Activated naive CD4-positive, alpha-beta T cell treated with anti-CD3 and anti-CD28 coated beads, Interleukin-2, amount 50 U/mL, for 72 hours (primary cell): ENCODE measurements at regions not wholly inside any gene's neighbourhood (a gene's known extent, or its start where the extent isn't known, plus 50 kb on each side); places are given as distances from the start of the nearest gene placed in this dataset.

Experiments
- ATAC-seq, 2 donors: fragments of 150-1000 bp; cut with Tn5 transposase; 2 replicates each; pipeline ENCODE4 v1.10.0; 2021; ENCODE audit warnings: mild to moderate bottlenecking in 2 of 2, moderate library complexity in 2 of 2
- DNase-seq, 2 donors: peaks; one replicate each; pipeline ENCODE4 v3.0.0; 2021 to 2022; ENCODE audit warnings: low spot score in 2 of 2
- H3K27ac Mint-ChIP-seq, 2 donors: one replicate each; pipeline ENCODE4 v1.8.0; 2022; ENCODE audit warnings: mild to moderate bottlenecking in 2 of 2, mixed read lengths in 2 of 2
- H3K36me3 Mint-ChIP-seq, 2 donors: one replicate each; pipeline ENCODE4 v1.8.0; 2022; ENCODE audit warnings: mixed read lengths in 2 of 2
- H3K9me3 Mint-ChIP-seq, 2 donors: one replicate each; pipeline ENCODE4 v1.8.0; 2022; ENCODE audit warnings: mixed read lengths in 2 of 2

- Mint-ChIP-seq H3K36me3 (no peaks in the 10 kb centered on the region), H3K27ac (no peak overlapping the region), H3K9me3 (peaks cover 0 to 7% of the 10 kb centered on the region in 2 donors)
- DNase-seq (no peak), ATAC-seq (no peak)
Observed at GRCh38 chr4:24688453-24688852, 104.1 kb upstream of the DHX15 start.

GRCh38 chr4:24689212-24689611 lies 104.9 kb upstream of the DHX15 start:
- peaks cover 0 to 5% of the 10 kb centered on the region in 2 donors for H3K9me3 Mint-ChIP-seq
- DNase-seq = no peak
- H3K27ac Mint-ChIP-seq = peak overlapping the region in 1 of 2 donors; percentile 40
- ATAC-seq = no peak
- no peaks in the 10 kb centered on the region for H3K36me3 Mint-ChIP-seq

- H3K27ac Mint-ChIP-seq = no peak overlapping the region
- no peaks in the 10 kb centered on the region for H3K36me3 Mint-ChIP-seq
- ATAC-seq (no peak), DNase-seq (no peak)
- H3K9me3 Mint-ChIP-seq = peaks cover 0 to 5% of the 10 kb centered on the region in 2 donors
Observed at GRCh38 chr4:24690436-24690835, 104.9 kb upstream of the SOD3 start.

GRCh38 chr4:24693636-24694035 lies 101.7 kb upstream of the SOD3 start:
- no peaks in the 10 kb centered on the region for H3K36me3 Mint-ChIP-seq
- peaks cover 0 to 5% of the 10 kb centered on the region in 2 donors for H3K9me3 Mint-ChIP-seq
- no peak overlapping the region for H3K27ac Mint-ChIP-seq
- ATAC-seq = no peak
- no peak for DNase-seq

GRCh38 chr4:24700118-24700517 lies 95.3 kb upstream of the SOD3 start:
- ATAC-seq (no peak), DNase-seq (no peak)
- Mint-ChIP-seq H3K27ac (no peak overlapping the region), H3K9me3 (no peaks in the 10 kb centered on the region), H3K36me3 (no peaks in the 10 kb centered on the region)

- H3K9me3 Mint-ChIP-seq = no peaks in the 10 kb centered on the region
- no peak for ATAC-seq
Observed at GRCh38 chr4:24701683-24702082, 93.7 kb upstream of the SOD3 start.

GRCh38 chr4:24702281-24702680 lies 93.1 kb upstream of the SOD3 start:
- Mint-ChIP-seq H3K36me3 (no peaks in the 10 kb centered on the region), H3K9me3 (no peaks in the 10 kb centered on the region), H3K27ac (no peak overlapping the region)
- no peak for ATAC-seq
- no peak for DNase-seq

More at GRCh38 chr4:24701683-24702082, 93.7 kb upstream of the SOD3 start:
- Mint-ChIP-seq H3K27ac (no peak overlapping the region), H3K36me3 (no peaks in the 10 kb centered on the region)
- no peak for DNase-seq

- DNase-seq = no peak
- ATAC-seq = no peak
- no peaks in the 10 kb centered on the region for H3K36me3 Mint-ChIP-seq
- H3K9me3 Mint-ChIP-seq = peaks cover 0 to 3% of the 10 kb centered on the region in 2 donors
- H3K27ac Mint-ChIP-seq = no peak overlapping the region
Observed at GRCh38 chr4:24703298-24703697, 92.1 kb upstream of the SOD3 start.

- H3K9me3 Mint-ChIP-seq = peaks cover 3% of the 10 kb centered on the region in 2 donors
- no peak overlapping the region for H3K27ac Mint-ChIP-seq
Observed at GRCh38 chr4:24704149-24704548, 91.2 kb upstream of the SOD3 start.

GRCh38 chr4:24705016-24705753 lies 90.2 kb upstream of the SOD3 start:
- DNase-seq = no peak
- H3K27ac Mint-ChIP-seq = peak overlapping the region in 1 of 2 donors; percentile 66
- no peak for ATAC-seq
- H3K9me3 Mint-ChIP-seq = peaks cover 3% of the 10 kb centered on the region in 2 donors
- peaks cover 0 to 6% of the 10 kb centered on the region in 2 donors for H3K36me3 Mint-ChIP-seq

More at GRCh38 chr4:24704149-24704548, 91.2 kb upstream of the SOD3 start:
- no peak for ATAC-seq
- DNase-seq = no peak
- H3K36me3 Mint-ChIP-seq = peaks cover 0 to 6% of the 10 kb centered on the region in 2 donors

GRCh38 chr4:24713604-24714003 lies 81.8 kb upstream of the SOD3 start:
- no peak for DNase-seq
- ATAC-seq = no peak
- Mint-ChIP-seq H3K27ac (no peak overlapping the region), H3K9me3 (peaks cover 14 to 31% of the 10 kb centered on the region in 2 donors), H3K36me3 (peaks cover 0 to 13% of the 10 kb centered on the region in 2 donors)

- ATAC-seq (no peak), DNase-seq (no peak)
- Mint-ChIP-seq H3K9me3 (peaks cover 10 to 15% of the 10 kb centered on the region in 2 donors), H3K36me3 (peaks cover 0 to 9% of the 10 kb centered on the region in 2 donors), H3K27ac (no peak overlapping the region)
Observed at GRCh38 chr4:24719615-24720014, 75.8 kb upstream of the SOD3 start.

GRCh38 chr4:24720436-24720835 lies 74.9 kb upstream of the SOD3 start:
- peaks cover 0 to 9% of the 10 kb centered on the region in 2 donors for H3K36me3 Mint-ChIP-seq
- no peak for DNase-seq

GRCh38 chr4:24720979-24721378 lies 74.4 kb upstream of the SOD3 start:
- Mint-ChIP-seq H3K36me3 (peaks cover 0 to 7% of the 10 kb centered on the region in 2 donors), H3K9me3 (peaks cover 4% of the 10 kb centered on the region in 2 donors)
- ATAC-seq = no peak

More at GRCh38 chr4:24720436-24720835, 74.9 kb upstream of the SOD3 start:
- ATAC-seq = no peak
- Mint-ChIP-seq H3K27ac (no peak overlapping the region), H3K9me3 (peaks cover 7% of the 10 kb centered on the region in 2 donors)

GRCh38 chr4:24722026-24722568 lies 73.3 kb upstream of the SOD3 start:
- ATAC-seq = no peak
- Mint-ChIP-seq H3K9me3 (no peaks in the 10 kb centered on the region), H3K36me3 (no peaks in the 10 kb centered on the region), H3K27ac (no peak overlapping the region)
- DNase-seq = no peak

More at GRCh38 chr4:24720979-24721378, 74.4 kb upstream of the SOD3 start:
- no peak overlapping the region for H3K27ac Mint-ChIP-seq
- no peak for DNase-seq

GRCh38 chr4:24727390-24728224 lies 67.8 kb upstream of the SOD3 start:
- DNase-seq (no peak), ATAC-seq (no peak)
- no peaks in the 10 kb centered on the region for H3K9me3 Mint-ChIP-seq
- H3K36me3 Mint-ChIP-seq = no peaks in the 10 kb centered on the region
- H3K27ac Mint-ChIP-seq = no peak overlapping the region

GRCh38 chr4:24729119-24729730 lies 66.1 kb upstream of the SOD3 start:
- no peaks in the 10 kb centered on the region for H3K36me3 Mint-ChIP-seq
- no peak for DNase-seq
- no peak for ATAC-seq
- H3K27ac Mint-ChIP-seq = no peak overlapping the region
- no peaks in the 10 kb centered on the region for H3K9me3 Mint-ChIP-seq
